Chondrocyte (in vitro differentiated cells): ENCODE measurements at regions not wholly inside any gene's neighbourhood (a gene's known extent, or its start where the extent isn't known, plus 50 kb on each side); places are given as distances from the start of the nearest gene placed in this dataset.

ENCODE experiments used
- DNase-seq: peaks from one replicate; pipeline ENCODE4 v3.0.0; 2021; ENCODE audit warnings: mixed read lengths, low spot score
- H3K27ac Mint-ChIP-seq: one replicate; pipeline ENCODE4 v1.8.0; 2021; ENCODE audit warnings: mild to moderate bottlenecking, moderate library complexity, mixed read lengths; ENCODE audit not compliant: unreplicated experiment
- H3K27me3 Mint-ChIP-seq: 2 replicates; pipeline ENCODE4 v1.8.0; 2021; ENCODE audit warnings: low read depth, mixed read lengths
- H3K36me3 Mint-ChIP-seq: 2 replicates; pipeline ENCODE4 v1.8.0; 2021; ENCODE audit warnings: low read depth, mixed read lengths
- H3K4me1 Mint-ChIP-seq: 2 replicates; pipeline ENCODE4 v1.8.0; 2021; ENCODE audit warnings: low read depth, mild to moderate bottlenecking, mixed read lengths
- H3K4me3 Mint-ChIP-seq: one replicate; pipeline ENCODE4 v1.8.0; 2021; ENCODE audit warnings: mild to moderate bottlenecking, moderate library complexity, mixed read lengths; ENCODE audit not compliant: unreplicated experiment
- H3K9me3 Mint-ChIP-seq: 2 replicates; pipeline ENCODE4 v1.8.0; 2021; ENCODE audit warnings: low read depth, mixed read lengths
- TF ChIP-seq, protein P1 (sequence below): fragments of 200-600 bp; sonication (generic); IDR thresholded peaks from 2 replicates; pipeline ENCODE4 v1.5.0; 2021; ENCODE audit warnings: antibody characterized with exemption, mild to moderate bottlenecking, moderate library complexity

DNA sequence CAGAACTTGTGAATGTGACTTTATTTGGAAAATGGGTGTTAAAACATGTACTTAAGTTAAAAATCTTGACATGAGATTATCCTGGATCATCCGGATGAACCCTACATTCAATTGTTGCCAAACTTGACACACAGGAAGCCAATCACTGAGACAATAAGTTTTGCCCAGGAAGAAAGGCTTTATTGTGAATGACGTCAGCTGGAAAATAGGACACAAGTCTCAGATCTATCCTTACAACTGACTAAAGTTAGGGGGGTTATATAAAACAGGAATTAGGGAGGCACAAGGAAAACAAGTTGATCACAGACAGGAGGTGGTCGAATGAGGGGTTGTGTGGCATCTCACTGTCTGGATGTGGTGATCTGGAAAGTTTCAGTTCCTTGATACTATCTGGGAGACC, 126.9 kb downstream of the TTC8 start:
- DNase-seq = no peak
- Mint-ChIP-seq H3K4me1 (peaks cover 5% of the 10 kb centered on the region), H3K36me3 (peaks cover 3% of the 10 kb centered on the region), H3K9me3 (peaks cover 20% of the 10 kb centered on the region), H3K27me3 (peaks cover 4% of the 10 kb centered on the region), H3K27ac (no peak overlapping the region), H3K4me3 (no peak overlapping the region)
- TF ChIP-seq, protein P1, sequence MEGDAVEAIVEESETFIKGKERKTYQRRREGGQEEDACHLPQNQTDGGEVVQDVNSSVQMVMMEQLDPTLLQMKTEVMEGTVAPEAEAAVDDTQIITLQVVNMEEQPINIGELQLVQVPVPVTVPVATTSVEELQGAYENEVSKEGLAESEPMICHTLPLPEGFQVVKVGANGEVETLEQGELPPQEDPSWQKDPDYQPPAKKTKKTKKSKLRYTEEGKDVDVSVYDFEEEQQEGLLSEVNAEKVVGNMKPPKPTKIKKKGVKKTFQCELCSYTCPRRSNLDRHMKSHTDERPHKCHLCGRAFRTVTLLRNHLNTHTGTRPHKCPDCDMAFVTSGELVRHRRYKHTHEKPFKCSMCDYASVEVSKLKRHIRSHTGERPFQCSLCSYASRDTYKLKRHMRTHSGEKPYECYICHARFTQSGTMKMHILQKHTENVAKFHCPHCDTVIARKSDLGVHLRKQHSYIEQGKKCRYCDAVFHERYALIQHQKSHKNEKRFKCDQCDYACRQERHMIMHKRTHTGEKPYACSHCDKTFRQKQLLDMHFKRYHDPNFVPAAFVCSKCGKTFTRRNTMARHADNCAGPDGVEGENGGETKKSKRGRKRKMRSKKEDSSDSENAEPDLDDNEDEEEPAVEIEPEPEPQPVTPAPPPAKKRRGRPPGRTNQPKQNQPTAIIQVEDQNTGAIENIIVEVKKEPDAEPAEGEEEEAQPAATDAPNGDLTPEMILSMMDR = no peak

DNA sequence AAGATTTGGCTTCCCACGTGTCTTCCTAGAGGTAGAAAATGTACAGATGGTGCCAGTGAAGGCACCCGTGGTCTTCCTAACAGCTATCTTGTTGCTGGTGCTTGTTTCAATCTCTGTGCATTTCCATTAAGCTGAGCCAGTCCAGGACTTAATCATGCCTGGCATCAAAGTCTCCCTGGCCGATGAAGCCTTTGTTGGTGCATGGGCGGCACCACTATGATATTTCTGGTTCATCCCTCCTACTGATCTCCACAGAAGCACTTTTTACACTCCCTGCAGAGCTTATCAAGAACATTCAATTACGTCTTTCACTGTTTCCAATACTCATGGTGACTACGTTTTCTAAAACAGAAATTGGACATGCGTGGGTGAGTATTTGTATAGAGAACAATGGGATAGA, 128.4 kb downstream of the TTC8 start:
- H3K4me3 Mint-ChIP-seq = no peak overlapping the region
- peaks cover 3% of the 10 kb centered on the region for H3K36me3 Mint-ChIP-seq
- H3K9me3 Mint-ChIP-seq = peaks cover 20% of the 10 kb centered on the region
- peaks cover 4% of the 10 kb centered on the region for H3K27me3 Mint-ChIP-seq
- DNase-seq = no peak
- TF ChIP-seq, protein P1 = no peak
- H3K4me1 Mint-ChIP-seq = no peaks in the 10 kb centered on the region
- H3K27ac Mint-ChIP-seq = no peak overlapping the region

DNA sequence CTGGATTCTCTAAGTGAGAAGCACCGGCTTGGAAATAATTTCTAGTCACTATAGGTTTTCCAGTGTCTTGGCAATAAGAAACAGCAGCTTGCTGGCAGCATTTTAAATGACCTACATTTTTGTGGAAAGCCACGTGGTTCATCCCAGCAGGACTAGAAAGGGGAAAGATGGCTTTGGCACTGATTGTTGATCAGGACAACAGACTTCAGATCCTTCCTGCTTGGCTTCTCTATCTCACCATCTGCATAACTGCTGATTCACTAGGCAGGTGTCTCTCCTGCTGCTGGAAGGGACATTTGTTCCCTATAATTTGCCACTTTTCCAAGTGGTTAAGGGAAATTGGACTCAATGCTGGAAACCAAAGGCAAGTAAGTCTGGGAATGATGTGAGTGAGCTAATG, 131.0 kb downstream of the TTC8 start:
- Mint-ChIP-seq H3K4me3 (no peak overlapping the region), H3K27me3 (peaks cover 5% of the 10 kb centered on the region), H3K36me3 (peaks cover 3% of the 10 kb centered on the region), H3K27ac (no peak overlapping the region), H3K9me3 (peaks cover 20% of the 10 kb centered on the region), H3K4me1 (no peaks in the 10 kb centered on the region)
- DNase-seq = no peak
- TF ChIP-seq, protein P1 = no peak

DNA sequence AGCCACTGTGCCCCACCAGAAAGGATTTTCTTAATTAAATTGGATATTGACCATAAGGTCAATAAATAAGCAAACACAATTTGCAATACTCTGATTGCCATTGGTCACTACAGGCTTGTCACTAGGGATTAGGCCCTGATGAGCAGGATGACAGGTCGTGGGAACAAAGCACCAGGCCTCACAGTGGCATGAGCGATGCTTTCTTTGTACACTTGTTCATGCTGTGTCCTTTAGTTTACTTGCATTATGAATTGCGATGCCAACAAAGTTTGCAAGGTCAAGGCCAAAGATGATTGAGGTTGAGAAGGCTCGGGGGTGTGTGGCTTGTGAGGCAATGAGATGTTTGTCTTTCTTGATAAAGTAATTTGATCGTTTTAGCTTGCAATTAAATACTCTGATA, 136.0 kb downstream of the TTC8 start:
- H3K36me3 Mint-ChIP-seq = no peaks in the 10 kb centered on the region
- H3K9me3 Mint-ChIP-seq = no peaks in the 10 kb centered on the region
- no peak overlapping the region for H3K4me3 Mint-ChIP-seq
- peaks cover 21% of the 10 kb centered on the region for H3K27me3 Mint-ChIP-seq
- no peaks in the 10 kb centered on the region for H3K4me1 Mint-ChIP-seq
- TF ChIP-seq, protein P1 = no peak
- DNase-seq = no peak
- H3K27ac Mint-ChIP-seq = no peak overlapping the region

DNA sequence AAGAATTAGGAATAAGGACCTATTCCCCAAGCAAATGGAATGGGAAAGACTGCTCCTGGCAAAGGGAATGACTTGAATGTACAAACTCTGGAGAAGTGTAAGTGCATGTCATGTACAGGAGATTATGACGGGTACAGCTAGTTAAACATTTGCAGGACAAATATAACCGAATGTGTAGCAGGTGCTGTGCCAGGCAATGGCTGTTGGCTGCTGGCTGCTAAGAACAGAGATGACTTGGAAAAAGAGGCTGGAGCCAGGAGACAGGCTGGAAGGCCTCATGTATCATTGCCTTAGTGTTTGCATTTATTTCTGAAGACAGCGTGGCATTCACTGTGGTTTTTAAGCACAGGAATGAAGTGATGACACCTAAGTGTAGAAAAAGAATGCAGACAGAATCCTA, 136.8 kb downstream of the TTC8 start:
- H3K4me3 Mint-ChIP-seq = no peak overlapping the region
- no peak overlapping the region for H3K27ac Mint-ChIP-seq
- no peak for DNase-seq
- TF ChIP-seq, protein P1 = no peak
- H3K36me3 Mint-ChIP-seq = no peaks in the 10 kb centered on the region
- no peaks in the 10 kb centered on the region for H3K4me1 Mint-ChIP-seq
- H3K9me3 Mint-ChIP-seq = no peaks in the 10 kb centered on the region
- peaks cover 23% of the 10 kb centered on the region for H3K27me3 Mint-ChIP-seq
